ENCODE measurements at regions not wholly inside any gene's neighbourhood (a gene's known extent, or its start where the extent isn't known, plus 50 kb on each side); places are given as distances from the start of the nearest gene placed in this dataset.

GRCh38 chr5:112016980-112017379 is 260.0 kb upstream of the NREP start:
- TF ChIP-seq POLR2A (IDR thresholded peaks at IDR 0.05) (no peak), CTCF (IDR thresholded peaks at IDR 0.05) (no peak)

Data from prostate gland (tissue), 2 donors.